NT2/D1 (cell line): ENCODE measurements at regions not wholly inside any gene's neighbourhood (a gene's known extent, or its start where the extent isn't known, plus 50 kb on each side); places are given as distances from the start of the nearest gene placed in this dataset.
"Not testable (repeated sequence)": the region's sequence is repeated elsewhere in the genome, so short reads cannot be mapped to it uniquely, and the experiment has no call there.

Experiments
- DNase-seq: peaks from one replicate; pipeline ENCODE4 v3.0.0-alpha.2; 2011; ENCODE audit warnings: low read depth, low spot score
- H3K27me3 ChIP-seq: 2 replicates; pipeline ENCODE4 v1.6.0; 2011; ENCODE audit warnings: mild to moderate bottlenecking; ENCODE audit not compliant: insufficient read length, insufficient read depth
- H3K36me3 ChIP-seq: 2 replicates; pipeline ENCODE4 v1.6.1; 2011; ENCODE audit warnings: mild to moderate bottlenecking, low read length, mixed read lengths; ENCODE audit not compliant: insufficient read depth, insufficient read length
- H3K4me1 ChIP-seq: 2 replicates; pipeline ENCODE4 v1.5.1; 2011; ENCODE audit not compliant: insufficient read depth, insufficient read length
- H3K4me3 ChIP-seq: 2 replicates; pipeline ENCODE4 v1.5.1; 2011; ENCODE audit warnings: low read depth; ENCODE audit not compliant: insufficient read length
- H3K9ac ChIP-seq: 2 replicates; pipeline ENCODE4 v1.6.0; 2011; ENCODE audit warnings: low read depth; ENCODE audit not compliant: insufficient read length
- H3K9me3 ChIP-seq: 2 replicates; pipeline ENCODE4 v1.5.1; 2011; ENCODE audit warnings: mild to moderate bottlenecking, low read length; ENCODE audit not compliant: insufficient read depth
- SUZ12 ChIP-seq: IDR thresholded peaks from 2 replicates; pipeline ENCODE4 v1.6.1; 2011; ENCODE audit not compliant: insufficient read length, insufficient read depth; ENCODE audit errors: extremely low read depth
- YY1 ChIP-seq: IDR thresholded peaks from 2 replicates; pipeline ENCODE4 v1.6.1; 2011; ENCODE audit not compliant: insufficient read length, insufficient read depth
- ZNF274 ChIP-seq: IDR thresholded peaks from 2 replicates; pipeline ENCODE4 v1.6.1; 2011; ENCODE audit warnings: mild to moderate bottlenecking, low read depth, low read length

GRCh38 chr10:131577786-131578471 lies 266.4 kb upstream of the TCERG1L start:
- Histone ChIP-seq H3K36me3 (no peaks in the 10 kb centered on the region), H3K4me3 (no peak overlapping the region), H3K9ac (no peak overlapping the region), H3K27me3 (no peaks in the 10 kb centered on the region), H3K9me3 (no peaks in the 10 kb centered on the region), H3K4me1 (peaks cover 9% of the 10 kb centered on the region)
- no peak for DNase-seq
- no peak for TF ChIP-seq ZNF274
- TF ChIP-seq SUZ12 = no peak
- no peak for TF ChIP-seq YY1

GRCh38 chr10:131578472-131578970 lies 267.0 kb upstream of the TCERG1L start:
- no peak for DNase-seq
- no peak for TF ChIP-seq YY1
- TF ChIP-seq SUZ12 = no peak
- TF ChIP-seq ZNF274 = no peak
- no peaks in the 10 kb centered on the region for H3K9me3 ChIP-seq
- H3K9ac ChIP-seq = no peak overlapping the region
- no peak overlapping the region for H3K4me3 ChIP-seq
- no peaks in the 10 kb centered on the region for H3K36me3 ChIP-seq
- no peaks in the 10 kb centered on the region for H3K27me3 ChIP-seq
- H3K4me1 ChIP-seq = peaks cover 5% of the 10 kb centered on the region

GRCh38 chr10:131579251-131580071 lies 267.9 kb upstream of the TCERG1L start:
- no peaks in the 10 kb centered on the region for H3K27me3 ChIP-seq
- H3K36me3 ChIP-seq = no peaks in the 10 kb centered on the region
- TF ChIP-seq ZNF274 (no peak), SUZ12 (no peak), YY1 (no peak)
- no peaks in the 10 kb centered on the region for H3K9me3 ChIP-seq
- no peak overlapping the region for H3K9ac ChIP-seq
- peaks cover 3% of the 10 kb centered on the region for H3K4me1 ChIP-seq
- no peak for DNase-seq
- no peak overlapping the region for H3K4me3 ChIP-seq

GRCh38 chr10:131580076-131580652 lies 268.6 kb upstream of the TCERG1L start:
- TF ChIP-seq YY1 (no peak), ZNF274 (no peak), SUZ12 (no peak)
- peaks cover 3% of the 10 kb centered on the region for H3K4me1 ChIP-seq
- no peak for DNase-seq
- no peaks in the 10 kb centered on the region for H3K9me3 ChIP-seq
- H3K9ac ChIP-seq = no peak overlapping the region
- no peaks in the 10 kb centered on the region for H3K27me3 ChIP-seq
- H3K4me3 ChIP-seq = no peak overlapping the region
- no peaks in the 10 kb centered on the region for H3K36me3 ChIP-seq

GRCh38 chr10:131580674-131581073 lies 269.2 kb upstream of the TCERG1L start:
- Histone ChIP-seq H3K4me1 (peaks cover 3% of the 10 kb centered on the region), H3K9me3 (no peaks in the 10 kb centered on the region), H3K27me3 (no peaks in the 10 kb centered on the region), H3K9ac (no peak overlapping the region), H3K4me3 (no peak overlapping the region), H3K36me3 (no peaks in the 10 kb centered on the region)
- no peak for DNase-seq
- TF ChIP-seq YY1 (no peak), ZNF274 (no peak), SUZ12 (no peak)

- not testable (repeated sequence) for H3K4me1 ChIP-seq, H3K36me3 ChIP-seq, DNase-seq, H3K27me3 ChIP-seq, H3K9me3 ChIP-seq, H3K9ac ChIP-seq
- peak overlapping the region; percentile 33 for H3K4me3 ChIP-seq
These were observed 270.0 kb upstream of the TCERG1L start for GRCh38 chr10:131581547-131581946.

GRCh38 chr10:131584287-131584686 lies 272.8 kb upstream of the TCERG1L start:
- no peak for TF ChIP-seq SUZ12
- no peak for TF ChIP-seq ZNF274
- no peak for TF ChIP-seq YY1
- no peak for DNase-seq
- no peaks in the 10 kb centered on the region for H3K27me3 ChIP-seq
- no peak overlapping the region for H3K9ac ChIP-seq
- peaks cover 3% of the 10 kb centered on the region for H3K4me1 ChIP-seq
- no peaks in the 10 kb centered on the region for H3K9me3 ChIP-seq
- H3K4me3 ChIP-seq = no peak overlapping the region
- H3K36me3 ChIP-seq = no peaks in the 10 kb centered on the region
